IPS-NIHi11 (cell line): ENCODE measurements at regions not wholly inside any gene's neighbourhood (a gene's known extent, or its start where the extent isn't known, plus 50 kb on each side); places are given as distances from the start of the nearest gene placed in this dataset.
A peak's percentile ranks its signal among the peaks of the same experiment; 100 is the strongest.
"Not testable (repeated sequence)": the region's sequence is repeated elsewhere in the genome, so short reads cannot be mapped to it uniquely, and the experiment has no call there.

Source experiments
- DNase-seq: peaks from one replicate; pipeline ENCODE4 v3.0.0; 2012; ENCODE audit warnings: mixed read lengths, low spot score

GRCh38 chr9:71506821-71507220 lies 261.5 kb downstream of the CEMIP2 start:
- DNase-seq = no peak

GRCh38 chr9:71504636-71505035 lies 263.7 kb downstream of the CEMIP2 start:
- DNase-seq = no peak

GRCh38 chr9:71498691-71499090 lies 269.6 kb downstream of the CEMIP2 start:
- no peak for DNase-seq

GRCh38 chr9:71490810-71491209 lies 277.5 kb downstream of the CEMIP2 start:
- no peak for DNase-seq

GRCh38 chr9:71487061-71487460 lies 281.3 kb downstream of the CEMIP2 start:
- DNase-seq = peak; percentile 11

GRCh38 chr9:71485326-71485725 lies 283.0 kb downstream of the CEMIP2 start:
- no peak for DNase-seq

GRCh38 chr9:71483436-71483835 lies 284.9 kb downstream of the CEMIP2 start:
- no peak for DNase-seq

GRCh38 chr9:71479621-71480020 lies 288.7 kb downstream of the CEMIP2 start:
- DNase-seq = no peak

GRCh38 chr9:71472400-71472799 lies 295.9 kb downstream of the CEMIP2 start:
- no peak for DNase-seq

GRCh38 chr9:71465392-71465791 lies 302.9 kb downstream of the CEMIP2 start:
- DNase-seq = no peak

- DNase-seq = no peak
Observed at GRCh38 chr9:71459082-71459481, 309.2 kb downstream of the CEMIP2 start.

- DNase-seq = peak; percentile 82
Observed at GRCh38 chr9:71446473-71447411, 321.6 kb downstream of the CEMIP2 start.

- no peak for DNase-seq
Observed at GRCh38 chr9:71446106-71446472, 322.2 kb downstream of the CEMIP2 start.

GRCh38 chr9:71442937-71443336 lies 321.5 kb upstream of the TRPM3 start:
- no peak for DNase-seq

GRCh38 chr9:71441266-71441665 lies 319.8 kb upstream of the TRPM3 start:
- DNase-seq = no peak

GRCh38 chr9:71431931-71432330 lies 310.5 kb upstream of the TRPM3 start:
- no peak for DNase-seq

GRCh38 chr9:71407341-71407740 lies 285.9 kb upstream of the TRPM3 start:
- not testable (repeated sequence) for DNase-seq

- DNase-seq = no peak
Observed at GRCh38 chr9:71403106-71403505, 281.7 kb upstream of the TRPM3 start.

- DNase-seq = no peak
Observed at GRCh38 chr9:71393005-71393404, 271.6 kb upstream of the TRPM3 start.

GRCh38 chr9:71384343-71384742 lies 262.9 kb upstream of the TRPM3 start:
- no peak for DNase-seq

GRCh38 chr9:71383308-71383940 lies 262.0 kb upstream of the TRPM3 start:
- peak; percentile 25 for DNase-seq

GRCh38 chr9:71368157-71368556 lies 246.7 kb upstream of the TRPM3 start:
- DNase-seq = peak; percentile 8

- DNase-seq = no peak
Observed at GRCh38 chr9:71364186-71364955, 242.9 kb upstream of the TRPM3 start.
